Stimulated activated CD4-positive, alpha-beta T cell treated with anti-CD3 and anti-CD28 coated beads, Interleukin-2, amount 100 ng/mL, for 24 hours (primary cell): ENCODE measurements at regions not wholly inside any gene's neighbourhood (a gene's known extent, or its start where the extent isn't known, plus 50 kb on each side); places are given as distances from the start of the nearest gene placed in this dataset.
A peak's percentile ranks its signal among the peaks of the same experiment; 100 is the strongest.

Experiments used
- DNase-seq, 2 donors: peaks; one replicate each; pipeline ENCODE4 v3.0.0-alpha.2; 2020

- peak; percentile 68 to 78 for DNase-seq
Measured at GRCh38 chr10:69716711-69717560, 84.8 kb upstream of the COL13A1 start.

DNA sequence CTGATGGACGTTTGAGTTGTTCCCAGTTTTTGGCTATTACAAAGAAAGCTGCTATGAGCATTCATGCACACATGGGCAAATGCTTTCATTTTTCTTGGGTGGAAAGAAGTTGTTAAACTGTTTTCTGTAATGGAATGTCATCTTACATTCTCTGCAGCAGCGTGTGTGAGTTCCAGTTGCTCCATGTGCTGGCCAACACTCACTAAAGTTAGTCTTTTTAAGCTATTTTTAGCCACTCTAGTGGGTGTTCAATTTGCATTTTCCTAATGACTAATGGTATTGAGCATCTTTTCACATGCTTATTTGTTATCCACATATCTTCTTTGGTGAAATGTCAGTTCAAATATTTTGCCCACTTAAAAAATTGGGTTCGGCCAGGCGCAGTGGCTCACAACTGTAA, 82.8 kb upstream of the COL13A1 start:
- DNase-seq, result no peak

DNA sequence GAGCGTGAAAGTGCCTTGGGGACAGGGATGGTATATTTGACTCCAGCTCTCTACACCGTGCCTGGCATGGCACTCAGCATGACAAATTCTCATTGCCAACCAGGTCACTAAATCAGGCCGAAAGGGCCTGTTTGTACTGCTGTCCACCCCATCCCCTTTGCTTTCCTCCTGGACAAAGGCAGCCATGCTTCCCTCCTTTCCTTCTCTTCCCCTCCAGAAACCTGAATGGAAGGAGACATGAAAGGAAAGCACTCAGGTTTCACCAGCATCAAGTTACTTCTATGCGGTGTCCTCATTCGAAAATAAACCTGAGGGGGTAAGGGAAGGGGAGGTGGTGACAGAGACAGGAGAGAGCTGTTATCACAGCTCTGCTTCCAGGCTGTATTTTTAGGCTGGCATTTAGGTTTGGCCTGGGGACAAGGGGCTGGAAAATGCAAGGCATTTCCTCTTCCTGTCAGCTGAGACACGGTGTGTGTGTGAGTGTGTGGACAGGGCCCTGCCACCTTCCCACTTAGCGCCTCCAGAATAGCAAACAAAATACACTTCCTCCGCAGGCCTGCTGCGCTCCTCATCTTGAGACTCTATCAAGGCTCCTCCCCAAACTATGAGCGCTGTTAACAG, 79.9 kb upstream of the COL13A1 start:
- DNase-seq, result no peak

DNA sequence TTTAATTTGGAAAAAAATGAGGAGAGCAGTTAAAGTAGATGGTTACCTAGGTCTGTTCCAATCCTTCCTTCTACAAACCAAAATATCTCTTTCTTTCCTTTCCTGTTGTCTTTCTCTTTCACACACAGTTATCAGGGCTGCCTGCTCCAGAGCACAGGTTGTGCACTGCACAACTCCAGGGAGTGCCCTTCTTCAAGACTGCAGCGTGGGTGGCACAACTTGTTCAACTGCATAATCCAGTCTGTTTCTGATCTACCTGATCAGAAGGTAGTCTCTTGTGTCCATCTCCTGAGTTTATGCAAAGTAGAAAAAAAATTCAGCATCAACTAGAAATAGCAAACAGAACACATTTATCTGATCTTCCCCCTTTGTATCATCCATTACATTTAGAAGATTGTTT, 78.1 kb upstream of the COL13A1 start:
- DNase-seq, result no peak

DNA sequence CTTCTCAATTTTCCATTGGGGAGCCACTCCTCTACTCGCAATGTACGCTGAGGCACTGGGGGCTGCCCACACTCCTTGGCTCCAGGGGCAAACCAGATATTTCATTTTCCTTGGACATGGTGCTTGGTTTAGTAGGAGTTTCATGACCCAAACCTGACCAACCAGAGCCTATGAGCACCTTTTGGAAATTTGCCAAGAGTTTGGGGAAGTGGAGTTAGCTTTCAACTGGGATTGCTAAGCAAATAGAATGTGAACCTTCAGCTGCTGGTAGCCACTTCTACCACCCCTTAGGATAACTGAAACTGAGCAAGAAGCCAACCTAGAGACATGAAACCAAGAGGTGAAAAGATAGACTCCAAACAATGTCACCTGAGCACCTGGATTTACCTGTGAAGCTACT, 74.9 kb upstream of the COL13A1 start:
- DNase-seq, result no peak

- no peak for DNase-seq
Measured at GRCh38 chr10:69728335-69728870, 73.3 kb upstream of the COL13A1 start.

DNA sequence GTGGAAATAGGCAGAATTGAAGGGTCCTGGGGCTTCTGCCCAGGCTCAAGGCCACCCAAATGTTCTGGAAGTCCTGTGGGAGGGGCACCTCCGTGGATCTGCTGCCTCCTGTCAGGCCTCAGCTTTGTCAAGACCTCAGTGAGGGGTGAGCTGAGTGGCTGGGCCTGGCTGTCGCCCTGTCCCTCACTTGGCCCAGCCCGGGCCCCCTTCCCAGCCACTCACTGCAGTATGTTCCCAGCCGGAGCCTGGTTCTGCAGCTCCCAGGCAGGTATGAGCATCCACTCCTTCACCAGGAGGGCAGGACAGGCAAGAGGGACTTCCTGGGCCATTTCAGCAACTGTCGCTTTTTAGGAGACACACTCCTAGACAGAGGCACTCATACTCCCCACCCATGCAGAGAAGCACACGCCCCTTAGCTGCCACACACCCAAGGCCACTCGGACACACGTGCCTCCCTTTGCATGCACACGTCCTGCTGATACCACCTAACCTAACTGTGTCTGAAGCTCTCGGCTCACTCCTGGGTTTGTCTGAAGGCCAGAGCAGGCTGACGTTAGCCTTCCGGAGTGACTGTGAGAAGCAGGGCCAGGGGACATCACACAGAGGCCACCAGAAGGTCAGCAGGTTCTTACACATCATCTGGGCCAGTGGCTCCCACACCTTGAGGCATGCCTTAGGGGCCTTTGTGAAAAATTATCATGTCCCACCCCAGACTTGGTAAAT, 72.2 kb upstream of the COL13A1 start:
- no peak for DNase-seq

GRCh38 chr10:69730251-69731156, 71.2 kb upstream of the COL13A1 start:
- DNase-seq, result no peak

DNA sequence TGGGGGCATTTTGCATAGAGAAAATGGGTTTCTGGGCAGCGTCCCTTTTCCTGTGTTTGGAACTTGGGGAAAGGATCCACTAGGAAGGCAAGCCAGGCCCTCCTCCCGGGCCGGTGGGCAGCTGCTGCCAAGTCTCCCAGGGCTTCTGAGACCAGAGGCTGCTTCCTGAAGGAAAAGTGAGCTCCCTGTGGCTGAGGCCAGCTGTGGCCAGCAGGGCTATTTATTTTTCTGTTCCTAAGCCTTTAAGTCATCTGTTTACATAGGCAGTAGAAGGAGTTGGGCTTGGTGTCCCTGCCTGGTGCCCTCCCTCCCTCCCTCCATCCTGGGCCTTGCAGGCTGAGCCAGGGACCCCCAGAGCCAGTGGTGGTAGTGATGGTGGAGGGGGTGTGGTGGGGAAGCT, 70.5 kb upstream of the COL13A1 start:
- no peak for DNase-seq

GRCh38 chr10:69731698-69732097, 70.0 kb upstream of the COL13A1 start:
- DNase-seq, result no peak

GRCh38 chr10:69732147-69732825, 69.4 kb upstream of the COL13A1 start:
- DNase-seq, result no peak

- DNase-seq, result no peak
Measured at GRCh38 chr10:69732826-69733150, 68.9 kb upstream of the COL13A1 start.

GRCh38 chr10:69733791-69734261, 67.9 kb upstream of the COL13A1 start:
- no peak for DNase-seq

DNA sequence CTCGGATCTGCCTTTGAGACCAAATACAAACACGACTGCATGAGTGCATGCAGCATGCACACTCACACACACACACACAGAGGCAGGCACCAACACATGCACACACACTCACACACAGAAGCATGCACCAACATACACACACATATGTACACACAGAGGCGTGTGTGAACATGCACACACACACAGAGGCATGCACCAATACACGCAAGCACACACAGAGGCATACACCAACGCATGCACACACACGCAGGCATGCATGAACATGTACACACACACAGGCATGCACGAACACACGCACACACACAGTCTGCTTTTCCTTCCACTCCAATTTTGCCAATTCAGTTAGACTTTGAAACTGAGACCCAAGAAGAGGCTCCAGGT, 67.3 kb upstream of the COL13A1 start:
- DNase-seq, result no peak

- peak in 1 of 2 donors; percentile 14 for DNase-seq
Measured at GRCh38 chr10:69734797-69735468, 66.8 kb upstream of the COL13A1 start.

- no peak for DNase-seq
Measured at GRCh38 chr10:69736886-69737641, 64.6 kb upstream of the COL13A1 start.

- no peak for DNase-seq
Measured at GRCh38 chr10:69738071-69738470, 63.6 kb upstream of the COL13A1 start.

- DNase-seq, result no peak
Measured at GRCh38 chr10:69738858-69739435, 62.8 kb upstream of the COL13A1 start.

DNA sequence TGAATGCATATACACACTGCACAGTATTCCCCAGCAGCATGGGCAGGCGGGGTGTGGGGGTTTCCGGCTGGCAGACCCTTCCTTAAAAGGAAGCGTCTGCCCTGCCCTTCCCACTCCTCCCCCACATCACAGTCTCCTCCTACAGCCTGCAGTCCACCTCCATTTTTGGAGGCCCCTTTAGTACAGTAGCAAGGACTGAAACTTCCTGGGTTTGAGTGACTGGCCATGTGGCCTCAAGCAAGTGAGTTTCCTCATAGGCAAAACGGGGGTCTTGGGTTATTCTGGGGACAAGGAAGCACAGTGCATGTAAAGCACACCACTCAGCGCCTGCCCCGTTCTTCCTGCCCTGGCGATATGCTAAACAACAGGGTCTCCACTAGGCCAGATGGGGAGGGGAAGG, 62.1 kb upstream of the COL13A1 start:
- no peak for DNase-seq

- DNase-seq, result no peak
Measured at GRCh38 chr10:69740126-69740525, 61.6 kb upstream of the COL13A1 start.
